Activated CD4-positive, alpha-beta memory T cell treated with anti-CD3 and anti-CD28 coated beads for 36 hours (primary cell): ENCODE measurements at regions not wholly inside any gene's neighbourhood (a gene's known extent, or its start where the extent isn't known, plus 50 kb on each side); places are given as distances from the start of the nearest gene placed in this dataset.
"Not testable (repeated sequence)": the region's sequence is repeated elsewhere in the genome, so short reads cannot be mapped to it uniquely, and the experiment has no call there.

Experiments
- CTCF ChIA-PET: fragments of 350-600 bp; sonication (Branson Sonifier 250); formaldehyde crosslinking; loops from one replicate; lab custom pipeline; 2021; ENCODE audit warnings: antibody characterized with exemption, inconsistent platforms; lab: Charles Lee
- POLR2A ChIA-PET: fragments of 350-600 bp; sonication (Branson Sonifier 250); formaldehyde crosslinking; loops from one replicate; lab custom pipeline; 2021; ENCODE audit warnings: antibody characterized with exemption; lab: Charles Lee
- DNase-seq: peaks from one replicate; pipeline ENCODE4 v3.0.0-alpha.2; 2020
- H3K27ac Mint-ChIP-seq: one replicate; pipeline ENCODE4 v1.8.0; 2021; ENCODE audit warnings: mixed read lengths
- H3K27me3 Mint-ChIP-seq: one replicate; pipeline ENCODE4 v1.8.0; 2021; ENCODE audit warnings: mixed read lengths
- H3K36me3 Mint-ChIP-seq: one replicate; pipeline ENCODE4 v1.8.0; 2021; ENCODE audit warnings: mixed read lengths
- H3K4me1 Mint-ChIP-seq: one replicate; pipeline ENCODE4 v1.8.0; 2021; ENCODE audit warnings: low read depth, mixed read lengths
- H3K4me3 Mint-ChIP-seq: one replicate; pipeline ENCODE4 v1.8.0; 2021; ENCODE audit warnings: mild to moderate bottlenecking, mixed read lengths
- H3K9me3 Mint-ChIP-seq: one replicate; pipeline ENCODE4 v1.8.0; 2021; ENCODE audit warnings: mixed read lengths
- intact Hi-C: fragments of 100-400 bp; cut with micrococcal nuclease; formaldehyde crosslinking; loops from one replicate; pipeline ENCODE4 v1.15.1; 2023

GRCh38 chr4:27964095-27964494 lies 1103.5 kb downstream of the STIM2 start:
- no peak for DNase-seq
- H3K27me3 Mint-ChIP-seq = no peaks in the 10 kb centered on the region
- peaks cover 3% of the 10 kb centered on the region for H3K9me3 Mint-ChIP-seq

GRCh38 chr4:27966664-27967063 lies 1106.0 kb downstream of the STIM2 start:
- H3K9me3 Mint-ChIP-seq = peaks cover 6% of the 10 kb centered on the region
- H3K27me3 Mint-ChIP-seq = no peaks in the 10 kb centered on the region
- no peak overlapping the region for H3K4me3 Mint-ChIP-seq
- POLR2A ChIA-PET = no interaction called here
- DNase-seq = no peak
- H3K36me3 Mint-ChIP-seq = no peaks in the 10 kb centered on the region
- CTCF ChIA-PET = no interaction called here
- no peak overlapping the region for H3K27ac Mint-ChIP-seq
- intact Hi-C loops = no loop called here
- no peaks in the 10 kb centered on the region for H3K4me1 Mint-ChIP-seq

More at GRCh38 chr4:27964095-27964494, 1103.5 kb downstream of the STIM2 start:
- Mint-ChIP-seq H3K4me3 (no peak overlapping the region), H3K27ac (no peak overlapping the region), H3K4me1 (no peaks in the 10 kb centered on the region), H3K36me3 (no peaks in the 10 kb centered on the region)
- ChIA-PET CTCF (no interaction called here), POLR2A (no interaction called here)
- intact Hi-C loops = no loop called here

- Mint-ChIP-seq H3K4me1 (no peaks in the 10 kb centered on the region), H3K9me3 (peaks cover 15% of the 10 kb centered on the region), H3K27ac (no peak overlapping the region), H3K4me3 (no peak overlapping the region), H3K36me3 (no peaks in the 10 kb centered on the region), H3K27me3 (no peaks in the 10 kb centered on the region)
- DNase-seq = no peak
- ChIA-PET POLR2A (no interaction called here), CTCF (no interaction called here)
- intact Hi-C loops = no loop called here
Measured at GRCh38 chr4:27973056-27973455, 1112.4 kb downstream of the STIM2 start.

- Mint-ChIP-seq H3K4me3 (no peak overlapping the region), H3K4me1 (no peaks in the 10 kb centered on the region), H3K27me3 (no peaks in the 10 kb centered on the region), H3K36me3 (no peaks in the 10 kb centered on the region), H3K9me3 (peaks cover 15% of the 10 kb centered on the region), H3K27ac (no peak overlapping the region)
- DNase-seq = no peak
- CTCF ChIA-PET = no interaction called here
- intact Hi-C loops = no loop called here
- POLR2A ChIA-PET = no interaction called here
Measured at GRCh38 chr4:27973700-27974099, 1113.1 kb downstream of the STIM2 start.

- Mint-ChIP-seq H3K27me3 (no peaks in the 10 kb centered on the region), H3K27ac (no peak overlapping the region), H3K4me3 (no peak overlapping the region), H3K4me1 (no peaks in the 10 kb centered on the region), H3K9me3 (peaks cover 20% of the 10 kb centered on the region), H3K36me3 (no peaks in the 10 kb centered on the region)
- ChIA-PET CTCF (no interaction called here), POLR2A (no interaction called here)
- intact Hi-C loops = no loop called here
- DNase-seq = no peak
Measured at GRCh38 chr4:27974339-27974738, 1113.7 kb downstream of the STIM2 start.

GRCh38 chr4:27974881-27975280 lies 1114.2 kb downstream of the STIM2 start:
- CTCF ChIA-PET, intact Hi-C loops, H3K4me1 Mint-ChIP-seq, H3K27me3 Mint-ChIP-seq, H3K27ac Mint-ChIP-seq, DNase-seq, H3K36me3 Mint-ChIP-seq, POLR2A ChIA-PET, H3K4me3 Mint-ChIP-seq: not testable (repeated sequence)
- H3K9me3 Mint-ChIP-seq = peaks cover 18% of the 10 kb centered on the region

- H3K4me3 Mint-ChIP-seq, intact Hi-C loops, H3K4me1 Mint-ChIP-seq, H3K36me3 Mint-ChIP-seq, POLR2A ChIA-PET, H3K27me3 Mint-ChIP-seq, H3K27ac Mint-ChIP-seq, DNase-seq, CTCF ChIA-PET: not testable (repeated sequence)
- peaks cover 15% of the 10 kb centered on the region for H3K9me3 Mint-ChIP-seq
Measured at GRCh38 chr4:27978427-27979109, 1117.9 kb downstream of the STIM2 start.

GRCh38 chr4:27985522-27985921 lies 1124.9 kb downstream of the STIM2 start:
- Mint-ChIP-seq H3K9me3 (peaks cover 2% of the 10 kb centered on the region), H3K27me3 (no peaks in the 10 kb centered on the region), H3K4me1 (no peaks in the 10 kb centered on the region), H3K27ac (no peak overlapping the region), H3K36me3 (no peaks in the 10 kb centered on the region), H3K4me3 (no peak overlapping the region)
- intact Hi-C loops = no loop called here
- ChIA-PET POLR2A (no interaction called here), CTCF (no interaction called here)
- no peak for DNase-seq

GRCh38 chr4:27986476-27986875 lies 1125.8 kb downstream of the STIM2 start:
- no peak for DNase-seq
- no peaks in the 10 kb centered on the region for H3K27me3 Mint-ChIP-seq
- ChIA-PET POLR2A (no interaction called here), CTCF (no interaction called here)
- H3K36me3 Mint-ChIP-seq = no peaks in the 10 kb centered on the region
- H3K4me1 Mint-ChIP-seq = no peaks in the 10 kb centered on the region
- peaks cover 2% of the 10 kb centered on the region for H3K9me3 Mint-ChIP-seq
- intact Hi-C loops = no loop called here
- no peak overlapping the region for H3K27ac Mint-ChIP-seq
- no peak overlapping the region for H3K4me3 Mint-ChIP-seq

GRCh38 chr4:28001698-28002097 lies 1141.1 kb downstream of the STIM2 start:
- H3K27me3 Mint-ChIP-seq = no peaks in the 10 kb centered on the region
- intact Hi-C loops = no loop called here
- CTCF ChIA-PET = no interaction called here
- no peak overlapping the region for H3K27ac Mint-ChIP-seq
- H3K36me3 Mint-ChIP-seq = no peaks in the 10 kb centered on the region
- peaks cover 3% of the 10 kb centered on the region for H3K9me3 Mint-ChIP-seq
- H3K4me3 Mint-ChIP-seq = no peak overlapping the region
- H3K4me1 Mint-ChIP-seq = no peaks in the 10 kb centered on the region
- no peak for DNase-seq
- POLR2A ChIA-PET = no interaction called here

- intact Hi-C loops = no loop called here
- no peaks in the 10 kb centered on the region for H3K36me3 Mint-ChIP-seq
- no peaks in the 10 kb centered on the region for H3K4me1 Mint-ChIP-seq
- H3K4me3 Mint-ChIP-seq = no peak overlapping the region
- no peaks in the 10 kb centered on the region for H3K27me3 Mint-ChIP-seq
- ChIA-PET CTCF (no interaction called here), POLR2A (no interaction called here)
- DNase-seq = no peak
- H3K27ac Mint-ChIP-seq = no peak overlapping the region
- H3K9me3 Mint-ChIP-seq = peaks cover 6% of the 10 kb centered on the region
Measured at GRCh38 chr4:28004520-28004919, 1143.9 kb downstream of the STIM2 start.

- ChIA-PET CTCF (no interaction called here), POLR2A (no interaction called here)
- no peaks in the 10 kb centered on the region for H3K36me3 Mint-ChIP-seq
- no peak overlapping the region for H3K27ac Mint-ChIP-seq
- H3K4me1 Mint-ChIP-seq = no peaks in the 10 kb centered on the region
- intact Hi-C loops = no loop called here
- no peak overlapping the region for H3K4me3 Mint-ChIP-seq
- DNase-seq = no peak
- H3K9me3 Mint-ChIP-seq = peaks cover 6% of the 10 kb centered on the region
- H3K27me3 Mint-ChIP-seq = no peaks in the 10 kb centered on the region
Measured at GRCh38 chr4:28006021-28006420, 1145.4 kb downstream of the STIM2 start.

- H3K9me3 Mint-ChIP-seq = peaks cover 3% of the 10 kb centered on the region
- POLR2A ChIA-PET = no interaction called here
- CTCF ChIA-PET = no interaction called here
- H3K36me3 Mint-ChIP-seq = no peaks in the 10 kb centered on the region
- H3K4me1 Mint-ChIP-seq = no peaks in the 10 kb centered on the region
- DNase-seq = no peak
- H3K27me3 Mint-ChIP-seq = no peaks in the 10 kb centered on the region
- H3K27ac Mint-ChIP-seq = no peak overlapping the region
- intact Hi-C loops = no loop called here
- no peak overlapping the region for H3K4me3 Mint-ChIP-seq
Measured at GRCh38 chr4:28007693-28008092, 1147.1 kb downstream of the STIM2 start.
